ENCODE measurements at regions not wholly inside any gene's neighbourhood (a gene's known extent, or its start where the extent isn't known, plus 50 kb on each side); places are given as distances from the start of the nearest gene placed in this dataset.
"Not testable (repeated sequence)": the region's sequence is repeated elsewhere in the genome, so short reads cannot be mapped to it uniquely, and the experiment has no call there.

DNA sequence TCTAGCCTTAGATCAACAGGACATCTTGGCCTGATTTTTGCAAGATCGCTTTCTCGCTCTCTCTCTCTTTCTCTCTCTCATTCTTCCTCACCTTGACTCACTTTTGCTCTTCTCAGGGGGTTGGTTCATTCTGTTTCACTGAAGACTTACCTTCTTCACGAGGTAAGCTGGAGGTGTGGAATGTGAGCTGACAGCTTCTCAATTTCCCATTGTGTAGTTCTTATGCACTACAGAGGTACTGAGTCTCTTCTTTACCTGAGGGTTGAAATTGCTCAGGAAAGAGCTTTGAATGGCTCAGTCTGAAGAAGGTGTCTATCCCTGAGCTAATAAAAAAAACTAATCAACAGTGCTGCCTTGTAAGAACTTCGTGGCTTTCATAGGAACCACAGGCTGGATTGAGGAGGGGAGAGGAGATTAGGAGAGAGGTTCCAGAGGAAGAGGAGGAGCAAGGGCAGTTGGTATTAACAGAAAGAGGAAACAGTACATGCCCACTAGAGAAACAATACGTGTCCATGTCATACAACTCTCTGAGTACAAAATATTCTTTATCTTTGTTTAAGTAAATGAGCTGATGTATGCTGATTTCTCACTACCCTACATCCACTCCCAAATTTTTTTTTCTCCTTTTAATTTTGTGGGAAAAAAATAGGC lies 192.2 kb downstream of the TMEM167A start:
- TF ChIP-seq, protein P1, sequence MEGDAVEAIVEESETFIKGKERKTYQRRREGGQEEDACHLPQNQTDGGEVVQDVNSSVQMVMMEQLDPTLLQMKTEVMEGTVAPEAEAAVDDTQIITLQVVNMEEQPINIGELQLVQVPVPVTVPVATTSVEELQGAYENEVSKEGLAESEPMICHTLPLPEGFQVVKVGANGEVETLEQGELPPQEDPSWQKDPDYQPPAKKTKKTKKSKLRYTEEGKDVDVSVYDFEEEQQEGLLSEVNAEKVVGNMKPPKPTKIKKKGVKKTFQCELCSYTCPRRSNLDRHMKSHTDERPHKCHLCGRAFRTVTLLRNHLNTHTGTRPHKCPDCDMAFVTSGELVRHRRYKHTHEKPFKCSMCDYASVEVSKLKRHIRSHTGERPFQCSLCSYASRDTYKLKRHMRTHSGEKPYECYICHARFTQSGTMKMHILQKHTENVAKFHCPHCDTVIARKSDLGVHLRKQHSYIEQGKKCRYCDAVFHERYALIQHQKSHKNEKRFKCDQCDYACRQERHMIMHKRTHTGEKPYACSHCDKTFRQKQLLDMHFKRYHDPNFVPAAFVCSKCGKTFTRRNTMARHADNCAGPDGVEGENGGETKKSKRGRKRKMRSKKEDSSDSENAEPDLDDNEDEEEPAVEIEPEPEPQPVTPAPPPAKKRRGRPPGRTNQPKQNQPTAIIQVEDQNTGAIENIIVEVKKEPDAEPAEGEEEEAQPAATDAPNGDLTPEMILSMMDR (IDR thresholded peaks at IDR 0.05) = no peak
- no peak for TF ChIP-seq POLR2A (IDR thresholded peaks at IDR 0.05)
- H3K4me3 ChIP-seq = no peak overlapping the region
- DNase-seq = no peak
- intact Hi-C loops (cut with DNase I) = no loop called here
- peaks cover 0 to 6% (median 0%) of the 10 kb centered on the region in 3 donors for H3K9me3 ChIP-seq
- no peaks in the 10 kb centered on the region for H3K27me3 ChIP-seq
- no peak for ATAC-seq
- 60 to 74% methylated on average over 5 of the region's 5 CpGs for WGBS, 2 donors
- no peak overlapping the region for H3K27ac ChIP-seq
- H3K4me1 ChIP-seq = no peaks in the 10 kb centered on the region
- H3K36me3 ChIP-seq (replicated peaks in 1 of 2; ENCODE audit: insufficient read depth in 1 of 2, low read depth in 2 of 2) = no peaks in the 10 kb centered on the region

DNA sequence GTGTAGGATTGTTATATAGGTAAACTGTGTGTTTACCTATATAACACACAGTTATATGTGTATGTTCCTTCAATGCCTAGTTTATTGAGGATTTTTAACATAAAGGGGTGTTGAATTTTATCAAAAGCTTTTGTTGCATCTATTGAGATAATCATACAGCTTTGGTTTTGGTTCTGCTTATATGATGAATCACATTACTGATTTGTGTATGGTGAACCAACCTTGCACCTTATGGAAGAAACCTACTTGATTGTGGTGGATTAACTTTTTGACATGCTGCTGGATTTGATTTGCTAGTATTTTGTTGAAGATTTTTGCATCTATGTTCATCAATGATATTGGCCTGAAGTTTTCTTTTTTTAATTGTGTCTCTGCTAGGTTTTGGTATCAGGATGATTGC lies 194.9 kb downstream of the TMEM167A start:
- Histone ChIP-seq H3K27me3 (no peaks in the 10 kb centered on the region), H3K27ac (no peak overlapping the region), H3K4me1 (no peaks in the 10 kb centered on the region), H3K4me3 (no peak overlapping the region), H3K9me3 (peaks cover 0 to 6% (median 0%) of the 10 kb centered on the region in 3 donors), H3K36me3 (replicated peaks in 1 of 2; ENCODE audit: insufficient read depth in 1 of 2, low read depth in 2 of 2) (no peaks in the 10 kb centered on the region)
- ATAC-seq (no peak), DNase-seq (no peak)
- intact Hi-C loops (cut with DNase I) = no loop called here
- TF ChIP-seq, protein P1 (IDR thresholded peaks at IDR 0.05) = no peak
- TF ChIP-seq POLR2A (IDR thresholded peaks at IDR 0.05) = no peak

DNA sequence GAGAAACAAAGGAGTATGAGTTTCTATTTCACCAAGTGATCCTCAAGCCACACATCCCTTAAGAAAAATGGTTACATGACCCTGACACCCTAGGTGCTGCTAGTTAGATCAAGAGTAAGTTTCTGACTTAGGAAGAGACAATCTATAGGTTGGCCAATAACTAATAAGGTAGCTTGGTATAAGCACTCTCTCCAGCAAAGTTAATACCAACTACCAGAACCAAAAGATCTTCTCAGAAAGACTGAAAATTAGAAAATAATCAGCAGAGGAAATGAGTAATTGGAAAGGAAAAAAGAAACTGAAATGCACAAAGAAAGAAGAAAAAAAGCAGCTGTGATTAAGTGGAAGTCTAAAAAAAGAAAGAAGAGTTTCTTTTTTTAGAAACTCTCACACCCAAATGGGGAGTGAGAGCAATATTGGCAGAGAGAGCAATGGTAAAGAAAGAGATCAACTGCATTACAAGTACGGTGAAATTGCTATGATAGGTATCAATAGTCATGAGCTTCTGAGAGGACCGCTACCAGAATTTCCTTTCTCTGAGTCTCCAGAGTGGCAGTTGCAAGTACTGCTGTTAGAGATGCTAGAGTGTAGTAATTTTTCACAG lies 195.5 kb downstream of the TMEM167A start:
- intact Hi-C loops (cut with DNase I) = no loop called here
- H3K27ac ChIP-seq = no peak overlapping the region
- WGBS, 2 donors = 86 to 87% methylated on average over 2 of the region's 2 CpGs
- H3K36me3 ChIP-seq (replicated peaks in 1 of 2; ENCODE audit: insufficient read depth in 1 of 2, low read depth in 2 of 2) = no peaks in the 10 kb centered on the region
- peaks cover 0 to 6% (median 0%) of the 10 kb centered on the region in 3 donors for H3K9me3 ChIP-seq
- no peak overlapping the region for H3K4me3 ChIP-seq
- H3K27me3 ChIP-seq = no peaks in the 10 kb centered on the region
- TF ChIP-seq, protein P1 (IDR thresholded peaks at IDR 0.05) = no peak
- TF ChIP-seq POLR2A (IDR thresholded peaks at IDR 0.05) = no peak
- H3K4me1 ChIP-seq = no peaks in the 10 kb centered on the region
- DNase-seq (no peak), ATAC-seq (no peak)

DNA sequence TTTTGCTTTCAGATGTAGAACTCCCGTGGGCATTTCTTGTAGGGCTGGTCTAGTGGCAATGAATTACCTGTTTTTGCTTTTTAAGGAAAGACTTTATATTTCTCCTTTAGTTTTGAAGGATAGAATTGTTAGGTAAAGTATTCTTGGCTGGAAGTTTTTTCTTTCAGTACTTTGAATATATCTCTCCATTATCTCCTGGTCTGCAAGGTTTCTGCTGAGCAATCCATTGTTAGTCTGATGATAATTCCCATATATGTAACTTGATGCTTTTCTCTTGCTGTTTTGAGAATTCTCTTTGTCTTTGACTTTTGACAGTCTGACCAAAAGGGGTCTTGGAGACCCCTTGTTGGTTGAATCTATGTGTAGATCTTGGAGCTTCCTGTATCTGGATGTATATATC lies 198.1 kb downstream of the TMEM167A start:
- Histone ChIP-seq H3K27me3 (no peaks in the 10 kb centered on the region), H3K9me3 (peaks cover 0 to 6% (median 0%) of the 10 kb centered on the region in 3 donors), H3K27ac (no peak overlapping the region), H3K4me3 (no peak overlapping the region), H3K4me1 (no peaks in the 10 kb centered on the region), H3K36me3 (replicated peaks in 1 of 2; ENCODE audit: insufficient read depth in 1 of 2, low read depth in 2 of 2) (no peaks in the 10 kb centered on the region)
- 75 to 92% methylated on average over 1 of the region's 1 CpG for WGBS, 2 donors
- intact Hi-C loops (cut with DNase I) = no loop called here
- no peak for TF ChIP-seq POLR2A (IDR thresholded peaks at IDR 0.05)
- TF ChIP-seq, protein P1 (IDR thresholded peaks at IDR 0.05) = no peak
- no peak for DNase-seq
- no peak for ATAC-seq

DNA sequence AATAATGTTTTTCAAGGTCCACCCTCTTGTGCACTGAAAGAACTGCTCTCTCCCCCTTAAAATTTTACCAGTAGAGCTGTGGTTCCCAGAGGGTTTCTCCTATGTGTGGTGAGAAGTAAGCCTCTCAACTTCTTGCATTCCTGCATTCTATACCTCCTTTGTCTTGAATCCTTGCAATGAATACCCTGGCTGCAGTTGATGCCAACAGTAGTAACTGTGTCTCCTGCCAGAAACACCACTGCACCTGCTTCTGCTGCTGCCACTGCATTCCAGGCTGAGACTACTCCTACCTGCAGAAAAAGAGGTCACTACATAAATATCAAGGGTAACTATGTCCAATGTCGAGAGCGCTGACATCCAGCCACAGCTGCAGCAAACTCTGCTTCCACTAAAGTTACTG lies 203.7 kb downstream of the TMEM167A start:
- WGBS, 2 donors = 25 to 34% methylated on average over 2 of the region's 2 CpGs
- Histone ChIP-seq H3K27ac (no peak overlapping the region), H3K36me3 (replicated peaks in 1 of 2; ENCODE audit: insufficient read depth in 1 of 2, low read depth in 2 of 2) (no peaks in the 10 kb centered on the region), H3K4me3 (no peak overlapping the region), H3K9me3 (no peaks in the 10 kb centered on the region), H3K27me3 (no peaks in the 10 kb centered on the region), H3K4me1 (no peaks in the 10 kb centered on the region)
- intact Hi-C loops (cut with DNase I) = no loop called here
- TF ChIP-seq, protein P1 (IDR thresholded peaks at IDR 0.05) = no peak
- no peak for TF ChIP-seq POLR2A (IDR thresholded peaks at IDR 0.05)
- no peak for ATAC-seq
- DNase-seq = no peak

DNA sequence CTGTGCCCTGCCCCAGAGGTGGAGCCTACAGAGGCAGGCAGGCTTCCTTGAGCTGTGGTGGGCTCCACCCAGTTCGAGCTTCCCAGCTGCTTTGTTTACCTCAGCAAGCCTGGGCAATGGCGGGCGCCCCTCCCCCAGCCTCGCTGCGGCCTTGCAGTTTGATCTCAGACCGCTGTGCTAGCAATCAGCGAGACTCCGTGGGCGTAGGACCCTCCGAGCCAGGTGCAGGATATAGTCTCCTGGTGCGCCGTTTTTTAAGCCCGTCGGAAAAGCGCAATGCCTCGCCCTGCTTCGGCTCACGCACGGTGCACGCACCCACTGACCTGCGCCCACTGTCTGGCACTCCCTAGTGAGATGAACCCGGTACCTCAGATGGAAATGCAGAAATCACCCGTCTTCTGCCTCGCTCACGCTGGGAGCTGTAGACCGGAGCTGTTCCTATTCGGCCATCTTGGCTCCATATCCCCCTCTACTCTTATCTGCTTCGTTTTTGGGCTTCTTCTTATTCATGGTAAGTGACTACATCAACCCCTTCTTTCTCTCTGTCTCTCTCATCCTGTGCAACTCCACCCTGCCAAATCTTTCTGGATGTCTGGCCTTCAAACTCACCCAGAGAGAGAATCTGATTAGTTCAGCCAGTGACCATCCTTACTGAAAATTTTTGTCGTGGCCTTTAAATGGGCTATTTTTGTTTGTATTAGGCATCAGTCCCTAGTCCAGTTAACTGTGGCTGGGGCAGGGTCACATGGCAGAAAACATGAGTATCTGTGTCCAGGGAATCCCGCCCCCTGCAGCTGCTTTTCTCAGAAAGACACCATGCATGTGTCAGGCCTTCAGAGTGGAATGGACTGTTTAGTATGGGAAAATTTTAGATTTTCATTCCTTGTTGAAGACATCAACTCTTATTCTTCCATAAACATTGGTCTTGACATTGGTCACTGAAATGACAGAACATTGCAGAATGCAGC lies 204.6 kb downstream of the TMEM167A start:
- H3K36me3 ChIP-seq (replicated peaks in 1 of 2; ENCODE audit: insufficient read depth in 1 of 2, low read depth in 2 of 2); DNase-seq; H3K4me3 ChIP-seq; H3K27ac ChIP-seq; ATAC-seq; intact Hi-C loops (cut with DNase I); H3K27me3 ChIP-seq; H3K4me1 ChIP-seq; H3K9me3 ChIP-seq: not testable (repeated sequence)
- 82 to 87% methylated on average over 13 to 22 of the region's 30 CpGs for WGBS, 2 donors

All from body of pancreas (tissue), 4 donors.